Hepatocyte (in vitro differentiated cells): ENCODE measurements at regions not wholly inside any gene's neighbourhood (a gene's known extent, or its start where the extent isn't known, plus 50 kb on each side); places are given as distances from the start of the nearest gene placed in this dataset.

ENCODE experiments used
- DNase-seq: peaks from one replicate; pipeline ENCODE4 v3.0.0-alpha.2; 2016; ENCODE audit warnings: low spot score
- H2AFZ ChIP-seq: fragments of 200-600 bp; sonication (generic); 2 replicates; pipeline ENCODE4 v1.6.0; 2016; ENCODE audit warnings: antibody characterized with exemption, mild to moderate bottlenecking
- H3K27ac ChIP-seq: fragments of 200-600 bp; sonication (generic); 2 replicates; pipeline ENCODE4 v1.5.1; 2016; ENCODE audit warnings: mild to moderate bottlenecking
- H3K27me3 ChIP-seq: fragments of 200-600 bp; sonication (generic); 2 replicates; pipeline ENCODE4 v1.6.1; 2016
- H3K36me3 ChIP-seq: fragments of 200-600 bp; sonication (generic); replicated peaks from 2 replicates; pipeline ENCODE4 v1.5.1; 2016; ENCODE audit warnings: low read depth; ENCODE audit not compliant: insufficient read depth
- H3K4me1 ChIP-seq: fragments of 200-600 bp; sonication (generic); 2 replicates; pipeline ENCODE4 v1.5.1; 2016; ENCODE audit warnings: mild to moderate bottlenecking, moderate library complexity; ENCODE audit not compliant: insufficient read depth
- H3K4me2 ChIP-seq: fragments of 200-600 bp; sonication (generic); 2 replicates; pipeline ENCODE4 v1.6.0; 2016
- H3K4me3 ChIP-seq: fragments of 200-600 bp; sonication (generic); 2 replicates; pipeline ENCODE4 v1.5.1; 2016; ENCODE audit warnings: mild to moderate bottlenecking
- H3K79me2 ChIP-seq: fragments of 200-600 bp; sonication (generic); 2 replicates; pipeline ENCODE4 v1.6.0; 2017; ENCODE audit warnings: mild to moderate bottlenecking
- H3K9me2 ChIP-seq: fragments of 200-600 bp; sonication (generic); replicated peaks from 2 replicates; pipeline ENCODE4 v1.6.0; 2017; ENCODE audit warnings: mild to moderate bottlenecking; ENCODE audit not compliant: insufficient read depth
- H3K9me3 ChIP-seq: fragments of 200-600 bp; sonication (generic); 2 replicates; pipeline ENCODE4 v1.5.1; 2016; ENCODE audit warnings: low read depth, mild to moderate bottlenecking
- H4K20me1 ChIP-seq: fragments of 200-600 bp; sonication (generic); 2 replicates; pipeline ENCODE4 v1.6.0; 2016; ENCODE audit warnings: mild to moderate bottlenecking; ENCODE audit not compliant: insufficient read depth, poor library complexity, severe bottlenecking
- EZH2 ChIP-seq: fragments of 200-600 bp; sonication (generic); IDR thresholded peaks from 2 replicates; pipeline ENCODE4 v1.6.1; 2016; ENCODE audit warnings: antibody characterized with exemption, mild to moderate bottlenecking, borderline replicate concordance
- EZH2phosphoT487 ChIP-seq: fragments of 200-600 bp; sonication (generic); IDR thresholded peaks from one replicate; pipeline ENCODE4 v1.6.1; 2018; ENCODE audit warnings: antibody characterized with exemption, mild to moderate bottlenecking, low read depth, moderate library complexity; ENCODE audit not compliant: unreplicated experiment, severe bottlenecking
- WGBS: methylation state at CpG from one replicate; pipeline ENCODE4 v1.1.6; 2016; ENCODE audit warnings: low lambda C conversion rate; ENCODE audit errors: missing lambda C conversion rate; 5-methylcytosine and 5-hydroxymethylcytosine counted together
- TF ChIP-seq, protein P1 (sequence below): fragments of 200-600 bp; sonication (generic); IDR thresholded peaks from 2 replicates; pipeline ENCODE4 v1.5.1; 2016; ENCODE audit warnings: antibody characterized with exemption, mild to moderate bottlenecking; ENCODE audit not compliant: poor library complexity

DNA sequence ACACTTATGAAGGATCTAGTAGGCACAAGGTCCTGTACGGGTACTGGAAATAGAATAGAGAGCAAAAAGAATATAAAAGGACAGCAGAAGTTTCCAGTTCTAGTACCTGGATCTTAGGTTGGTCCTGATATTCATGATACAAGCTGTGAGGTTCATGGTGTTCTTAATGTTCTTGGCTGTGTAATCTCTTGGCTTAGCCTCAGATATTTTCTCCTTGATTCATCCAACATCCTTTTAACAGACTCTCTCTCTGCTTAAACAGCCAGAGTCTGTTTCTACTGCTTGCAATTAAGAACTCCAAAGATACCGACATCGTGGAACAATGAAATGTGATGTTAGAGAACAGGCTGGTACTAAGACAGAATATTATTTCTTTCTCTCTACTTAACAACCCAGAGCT lies 49.9 kb downstream of the CNTN3 start:
- H3K9me3 ChIP-seq = no peaks in the 10 kb centered on the region
- no peak overlapping the region for H3K4me3 ChIP-seq
- no peaks in the 10 kb centered on the region for H3K4me1 ChIP-seq
- H4K20me1 ChIP-seq = no peaks in the 10 kb centered on the region
- H3K4me2 ChIP-seq = no peak overlapping the region
- no peak overlapping the region for H2AFZ ChIP-seq
- H3K36me3 ChIP-seq = no peaks in the 10 kb centered on the region
- no peak for TF ChIP-seq EZH2phosphoT487
- no peak for TF ChIP-seq EZH2
- TF ChIP-seq, protein P1, sequence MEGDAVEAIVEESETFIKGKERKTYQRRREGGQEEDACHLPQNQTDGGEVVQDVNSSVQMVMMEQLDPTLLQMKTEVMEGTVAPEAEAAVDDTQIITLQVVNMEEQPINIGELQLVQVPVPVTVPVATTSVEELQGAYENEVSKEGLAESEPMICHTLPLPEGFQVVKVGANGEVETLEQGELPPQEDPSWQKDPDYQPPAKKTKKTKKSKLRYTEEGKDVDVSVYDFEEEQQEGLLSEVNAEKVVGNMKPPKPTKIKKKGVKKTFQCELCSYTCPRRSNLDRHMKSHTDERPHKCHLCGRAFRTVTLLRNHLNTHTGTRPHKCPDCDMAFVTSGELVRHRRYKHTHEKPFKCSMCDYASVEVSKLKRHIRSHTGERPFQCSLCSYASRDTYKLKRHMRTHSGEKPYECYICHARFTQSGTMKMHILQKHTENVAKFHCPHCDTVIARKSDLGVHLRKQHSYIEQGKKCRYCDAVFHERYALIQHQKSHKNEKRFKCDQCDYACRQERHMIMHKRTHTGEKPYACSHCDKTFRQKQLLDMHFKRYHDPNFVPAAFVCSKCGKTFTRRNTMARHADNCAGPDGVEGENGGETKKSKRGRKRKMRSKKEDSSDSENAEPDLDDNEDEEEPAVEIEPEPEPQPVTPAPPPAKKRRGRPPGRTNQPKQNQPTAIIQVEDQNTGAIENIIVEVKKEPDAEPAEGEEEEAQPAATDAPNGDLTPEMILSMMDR = no peak
- H3K9me2 ChIP-seq = no peaks in the 10 kb centered on the region
- H3K27ac ChIP-seq = no peak overlapping the region
- WGBS = 98% methylated on average over 3 of the region's 3 CpGs
- H3K79me2 ChIP-seq = no peaks in the 10 kb centered on the region
- no peak for DNase-seq
- no peaks in the 10 kb centered on the region for H3K27me3 ChIP-seq

DNA sequence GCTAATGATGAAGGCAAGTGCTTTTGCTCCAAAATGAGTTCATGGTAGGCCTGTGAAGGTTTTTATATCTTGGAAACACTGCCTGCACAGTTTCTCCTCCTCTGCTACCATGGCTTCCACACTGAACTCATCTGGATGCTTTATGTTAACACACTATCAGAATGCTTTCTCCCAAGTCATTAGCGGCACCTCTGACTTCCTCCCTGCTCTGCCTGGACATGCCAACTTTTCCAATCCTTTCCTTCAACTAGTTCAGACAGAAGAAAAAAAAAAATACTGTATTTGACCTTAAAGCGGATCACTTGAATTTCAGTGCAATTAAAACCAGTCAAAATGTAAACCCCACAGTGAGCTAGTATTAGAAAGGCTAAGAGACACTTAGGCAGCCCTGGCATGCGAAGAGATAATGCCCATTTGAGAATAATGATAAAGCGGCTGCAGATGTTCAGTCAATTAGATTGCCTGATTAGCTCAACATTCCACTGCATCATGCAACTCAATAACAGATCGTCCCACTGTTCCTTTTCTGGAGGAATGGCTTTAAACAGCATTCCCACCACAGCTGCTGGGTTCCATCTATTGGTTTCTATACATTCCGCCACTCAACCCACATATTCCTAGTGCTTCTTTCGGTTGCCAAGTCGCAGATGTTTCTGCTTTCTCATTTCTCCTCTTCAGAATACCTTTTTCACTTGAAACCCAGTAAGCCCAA lies 51.7 kb downstream of the CNTN3 start:
- no peaks in the 10 kb centered on the region for H3K27me3 ChIP-seq
- H4K20me1 ChIP-seq = no peaks in the 10 kb centered on the region
- H2AFZ ChIP-seq = no peak overlapping the region
- no peaks in the 10 kb centered on the region for H3K9me2 ChIP-seq
- 86% methylated on average over 8 of the region's 8 CpGs for WGBS
- DNase-seq = no peak
- no peak overlapping the region for H3K4me2 ChIP-seq
- no peak overlapping the region for H3K27ac ChIP-seq
- no peaks in the 10 kb centered on the region for H3K79me2 ChIP-seq
- H3K4me3 ChIP-seq = no peak overlapping the region
- no peaks in the 10 kb centered on the region for H3K36me3 ChIP-seq
- H3K9me3 ChIP-seq = no peaks in the 10 kb centered on the region
- H3K4me1 ChIP-seq = no peaks in the 10 kb centered on the region
- TF ChIP-seq EZH2phosphoT487 (no peak), EZH2 (no peak)
- TF ChIP-seq, protein P1 = no peak

DNA sequence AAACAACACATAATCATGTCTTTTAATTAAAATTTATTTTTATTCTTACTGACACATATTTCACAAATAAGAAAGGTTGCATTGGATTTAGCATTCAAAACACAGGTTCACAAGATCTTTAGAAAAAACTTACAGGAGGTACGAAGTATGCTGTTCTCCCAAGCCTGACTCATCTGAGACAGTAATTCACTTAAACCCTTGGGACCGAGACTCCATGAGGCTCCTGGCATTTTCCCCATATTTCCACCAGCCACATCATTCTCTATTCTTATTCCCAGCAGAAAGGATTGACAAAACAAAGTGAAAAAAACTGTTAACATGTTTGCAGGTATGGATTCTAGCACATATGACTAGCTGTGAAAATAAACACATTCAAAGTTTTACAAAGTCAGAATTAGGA lies 52.6 kb downstream of the CNTN3 start:
- DNase-seq = no peak
- no peaks in the 10 kb centered on the region for H3K36me3 ChIP-seq
- no peaks in the 10 kb centered on the region for H3K4me1 ChIP-seq
- H3K9me2 ChIP-seq = no peaks in the 10 kb centered on the region
- 81% methylated on average over 2 of the region's 2 CpGs for WGBS
- no peak overlapping the region for H3K4me2 ChIP-seq
- H3K79me2 ChIP-seq = no peaks in the 10 kb centered on the region
- H3K27ac ChIP-seq = no peak overlapping the region
- no peaks in the 10 kb centered on the region for H4K20me1 ChIP-seq
- H3K27me3 ChIP-seq = no peaks in the 10 kb centered on the region
- no peaks in the 10 kb centered on the region for H3K9me3 ChIP-seq
- no peak for TF ChIP-seq EZH2phosphoT487
- TF ChIP-seq EZH2 = no peak
- TF ChIP-seq, protein P1 = no peak
- H3K4me3 ChIP-seq = no peak overlapping the region
- no peak overlapping the region for H2AFZ ChIP-seq

DNA sequence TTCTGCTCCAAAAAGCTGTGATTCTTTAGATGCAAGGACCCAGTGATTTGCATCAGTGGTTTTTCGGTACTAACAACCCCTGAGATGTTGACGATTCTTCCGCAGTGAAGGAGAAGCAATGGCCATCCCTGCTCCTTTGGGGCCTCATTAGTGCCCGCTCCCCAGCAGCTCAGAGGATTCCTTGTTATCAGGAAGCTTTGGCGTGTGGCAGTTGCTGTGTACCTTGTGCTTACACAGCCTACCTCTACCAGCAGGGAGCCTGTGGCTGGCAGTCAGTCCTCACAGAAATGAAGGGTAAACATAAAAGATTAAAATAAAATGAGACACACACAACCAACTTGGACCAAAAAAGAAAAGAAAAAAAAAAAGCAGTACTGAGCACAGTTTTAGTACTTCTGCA lies 55.2 kb downstream of the CNTN3 start:
- Histone ChIP-seq H3K4me2 (no peak overlapping the region), H2AFZ (no peak overlapping the region), H3K4me1 (no peaks in the 10 kb centered on the region), H3K4me3 (no peak overlapping the region), H3K27ac (no peak overlapping the region), H3K9me2 (no peaks in the 10 kb centered on the region), H3K79me2 (no peaks in the 10 kb centered on the region), H4K20me1 (no peaks in the 10 kb centered on the region), H3K9me3 (no peaks in the 10 kb centered on the region), H3K36me3 (no peaks in the 10 kb centered on the region), H3K27me3 (no peaks in the 10 kb centered on the region)
- 56% methylated on average over 5 of the region's 5 CpGs for WGBS
- DNase-seq = peak; percentile 15
- no peak for TF ChIP-seq EZH2
- TF ChIP-seq, protein P1 = no peak
- no peak for TF ChIP-seq EZH2phosphoT487
